OCI-LY1 (cell line): ENCODE measurements at regions not wholly inside any gene's neighbourhood (a gene's known extent, or its start where the extent isn't known, plus 50 kb on each side); places are given as distances from the start of the nearest gene placed in this dataset.

Experiments
- H2AFZ ChIP-seq: fragments of 200-600 bp; sonication (generic), shearing (Covaris generic); 2 replicates; pipeline ENCODE4 v1.6.0; 2014; ENCODE audit warnings: antibody characterized with exemption, mild to moderate bottlenecking, low read length
- H3F3A ChIP-seq: fragments of 200-600 bp; sonication (generic), shearing (Covaris generic); 2 replicates; pipeline ENCODE4 v1.6.0; 2014; ENCODE audit warnings: mild to moderate bottlenecking, antibody characterized with exemption, low read length, moderate library complexity; ENCODE audit not compliant: insufficient read depth
- H3K27ac ChIP-seq: fragments of 200-600 bp; sonication (generic); 2 replicates; pipeline ENCODE4 v1.5.1; 2014; ENCODE audit warnings: low read length, mixed run types, mild to moderate bottlenecking, low read depth; ENCODE audit not compliant: poor library complexity, severe bottlenecking
- H3K27me3 ChIP-seq: fragments of 200-600 bp; sonication (generic); 2 replicates; pipeline ENCODE4 v1.6.0; 2014; ENCODE audit warnings: antibody characterized with exemption, mild to moderate bottlenecking, low read length, moderate library complexity; ENCODE audit not compliant: insufficient read depth
- H3K36me3 ChIP-seq: fragments of 200-600 bp; sonication (generic); 2 replicates; pipeline ENCODE4 v1.6.1; 2014; ENCODE audit warnings: mild to moderate bottlenecking, antibody characterized with exemption, low read length, moderate library complexity, mixed read lengths; ENCODE audit not compliant: insufficient read depth
- H3K4me1 ChIP-seq: fragments of 200-600 bp; sonication (generic); 2 replicates; pipeline ENCODE4 v1.5.1; 2014; ENCODE audit warnings: mild to moderate bottlenecking, low read length, moderate library complexity; ENCODE audit not compliant: insufficient read depth, severe bottlenecking
- H3K4me2 ChIP-seq: fragments of 200-600 bp; sonication (generic), shearing (Covaris generic); 2 replicates; pipeline ENCODE4 v1.6.1; 2014; ENCODE audit warnings: low read length
- H3K4me3 ChIP-seq: fragments of 200-600 bp; sonication (generic); 2 replicates; pipeline ENCODE4 v1.5.1; 2014; ENCODE audit warnings: low read length, low read depth, mild to moderate bottlenecking, mixed read lengths; ENCODE audit not compliant: poor library complexity, severe bottlenecking
- H3K79me2 ChIP-seq: fragments of 200-600 bp; shearing (Covaris generic); 2 replicates; pipeline ENCODE4 v1.6.1; 2016; ENCODE audit warnings: mixed run types, low read length, mixed read lengths; ENCODE audit not compliant: insufficient read depth
- H3K9ac ChIP-seq: fragments of 200-600 bp; sonication (generic), shearing (Covaris generic); 2 replicates; pipeline ENCODE4 v1.6.1; 2014; ENCODE audit warnings: mild to moderate bottlenecking, low read length, mixed read lengths
- H3K9me2 ChIP-seq: fragments of 200-600 bp; sonication (generic), shearing (Covaris generic); 2 replicates; pipeline ENCODE4 v1.6.1; 2014; ENCODE audit warnings: low read depth, mild to moderate bottlenecking, low read length, mixed read lengths
- H3K9me3 ChIP-seq: fragments of 200-600 bp; shearing (Covaris generic); 2 replicates; pipeline ENCODE4 v1.6.1; 2014; ENCODE audit warnings: low read length, mixed read lengths
- H4K20me1 ChIP-seq: fragments of 200-600 bp; sonication (generic), shearing (Covaris generic); 2 replicates; pipeline ENCODE4 v1.6.0; 2016; ENCODE audit warnings: mild to moderate bottlenecking, low read length; ENCODE audit not compliant: insufficient read depth
- CTCF ChIP-seq: fragments of 200-600 bp; sonication (generic), shearing (Covaris generic); IDR thresholded peaks from 2 replicates; pipeline ENCODE4 v1.5.1; 2017; ENCODE audit warnings: mild to moderate bottlenecking, antibody characterized with exemption, low read length, moderate library complexity, mixed read lengths
- EZH2 ChIP-seq: fragments of 200-600 bp; sonication (generic), shearing (Covaris generic); IDR thresholded peaks from 2 replicates; pipeline ENCODE4 v1.8.0; 2017; ENCODE audit warnings: borderline replicate concordance, mixed run types, mild to moderate bottlenecking, antibody characterized with exemption, low read length, moderate library complexity, mixed read lengths

GRCh38 chr14:32011225-32011624 is 65.9 kb upstream of the ARHGAP5 start:
- no peak for TF ChIP-seq CTCF
- no peak for TF ChIP-seq EZH2
- no peaks in the 10 kb centered on the region for H4K20me1 ChIP-seq
- H3K9me2 ChIP-seq = no peaks in the 10 kb centered on the region
- H3K9me3 ChIP-seq = no peaks in the 10 kb centered on the region
- no peaks in the 10 kb centered on the region for H3F3A ChIP-seq
- H3K4me3 ChIP-seq = no peak overlapping the region
- no peaks in the 10 kb centered on the region for H3K27me3 ChIP-seq
- H3K4me1 ChIP-seq = no peaks in the 10 kb centered on the region
- no peak overlapping the region for H3K9ac ChIP-seq
- H2AFZ ChIP-seq = no peak overlapping the region
- no peak overlapping the region for H3K4me2 ChIP-seq
- no peak overlapping the region for H3K27ac ChIP-seq
- no peaks in the 10 kb centered on the region for H3K36me3 ChIP-seq
- H3K79me2 ChIP-seq = no peaks in the 10 kb centered on the region

- Histone ChIP-seq H3K4me2 (no peak overlapping the region), H3K9ac (no peak overlapping the region), H3K4me1 (no peaks in the 10 kb centered on the region), H3K4me3 (no peak overlapping the region), H3K9me3 (no peaks in the 10 kb centered on the region), H3K36me3 (no peaks in the 10 kb centered on the region), H3F3A (no peaks in the 10 kb centered on the region), H3K79me2 (no peaks in the 10 kb centered on the region), H3K27me3 (no peaks in the 10 kb centered on the region), H4K20me1 (no peaks in the 10 kb centered on the region), H3K9me2 (no peaks in the 10 kb centered on the region), H3K27ac (no peak overlapping the region), H2AFZ (no peak overlapping the region)
- no peak for TF ChIP-seq CTCF
- TF ChIP-seq EZH2 = no peak
Measured at GRCh38 chr14:32012062-32012461, 65.0 kb upstream of the ARHGAP5 start.

- no peak overlapping the region for H3K9ac ChIP-seq
- H4K20me1 ChIP-seq = no peaks in the 10 kb centered on the region
- H3K4me3 ChIP-seq = no peak overlapping the region
- no peaks in the 10 kb centered on the region for H3K27me3 ChIP-seq
- H3K79me2 ChIP-seq = no peaks in the 10 kb centered on the region
- H3K9me2 ChIP-seq = no peaks in the 10 kb centered on the region
- H3K36me3 ChIP-seq = no peaks in the 10 kb centered on the region
- H3K4me2 ChIP-seq = no peak overlapping the region
- H3K27ac ChIP-seq = no peak overlapping the region
- H2AFZ ChIP-seq = no peak overlapping the region
- no peaks in the 10 kb centered on the region for H3K4me1 ChIP-seq
- no peaks in the 10 kb centered on the region for H3F3A ChIP-seq
- no peak for TF ChIP-seq EZH2
- TF ChIP-seq CTCF = no peak
- H3K9me3 ChIP-seq = no peaks in the 10 kb centered on the region
Measured at GRCh38 chr14:32012571-32012970, 64.5 kb upstream of the ARHGAP5 start.
